H1 (cell line): ENCODE measurements at regions not wholly inside any gene's neighbourhood (a gene's known extent, or its start where the extent isn't known, plus 50 kb on each side); places are given as distances from the start of the nearest gene placed in this dataset.

Source experiments
- ASH2L ChIP-seq: fragments of 200-600, 300-600 bp; sonication (generic); IDR thresholded peaks from one replicate; pipeline ENCODE4 v1.7.1; 2017; ENCODE audit warnings: low read length
- E2F6 ChIP-seq: IDR thresholded peaks from 2 replicates; pipeline ENCODE4 v1.6.1; 2012; ENCODE audit warnings: inconsistent platforms
- HDAC6 ChIP-seq: IDR thresholded peaks from one replicate; pipeline ENCODE4 v1.7.1; 2012; ENCODE audit warnings: low read depth, mild to moderate bottlenecking, inconsistent platforms, low read length, moderate library complexity
- SP1 ChIP-seq: IDR thresholded peaks from 2 replicates; pipeline ENCODE4 v1.6.1; 2011; ENCODE audit warnings: low read depth, low read length
- SUZ12 ChIP-seq: fragments of 200-600 bp; sonication (generic); IDR thresholded peaks from 2 replicates; pipeline ENCODE4 v1.6.1; 2012; ENCODE audit warnings: mild to moderate bottlenecking, inconsistent platforms, low read length, moderate library complexity, mixed read lengths
- TF ChIP-seq, protein P1 (sequence below): fragments of 300-600 bp; sonication (generic); IDR thresholded peaks from 2 replicates; pipeline ENCODE4 v1.7.1; 2012; ENCODE audit warnings: low read length, moderate library complexity, mild to moderate bottlenecking, inconsistent platforms; ENCODE audit not compliant: insufficient replicate concordance
- TF ChIP-seq, protein P2 (sequence below), 3 experiments: IDR thresholded peaks; 1 replicate in 2 of 3; 2 replicates in 1 of 3; pipeline versions ENCODE4 v1.5.1 to v1.6.1; 2011; ENCODE audit warnings: low read length in 3 of 3, mild to moderate bottlenecking in 3 of 3, inconsistent platforms in 2 of 3, low read depth in 1 of 3, moderate library complexity in 1 of 3; ENCODE audit not compliant: insufficient read depth in 1 of 3; ENCODE audit errors: control extremely low read depth in 1 of 3

GRCh38 chr7:106561666-106562411 is 99.1 kb downstream of the CCDC71L start (continued):
- TF ChIP-seq, protein P1, sequence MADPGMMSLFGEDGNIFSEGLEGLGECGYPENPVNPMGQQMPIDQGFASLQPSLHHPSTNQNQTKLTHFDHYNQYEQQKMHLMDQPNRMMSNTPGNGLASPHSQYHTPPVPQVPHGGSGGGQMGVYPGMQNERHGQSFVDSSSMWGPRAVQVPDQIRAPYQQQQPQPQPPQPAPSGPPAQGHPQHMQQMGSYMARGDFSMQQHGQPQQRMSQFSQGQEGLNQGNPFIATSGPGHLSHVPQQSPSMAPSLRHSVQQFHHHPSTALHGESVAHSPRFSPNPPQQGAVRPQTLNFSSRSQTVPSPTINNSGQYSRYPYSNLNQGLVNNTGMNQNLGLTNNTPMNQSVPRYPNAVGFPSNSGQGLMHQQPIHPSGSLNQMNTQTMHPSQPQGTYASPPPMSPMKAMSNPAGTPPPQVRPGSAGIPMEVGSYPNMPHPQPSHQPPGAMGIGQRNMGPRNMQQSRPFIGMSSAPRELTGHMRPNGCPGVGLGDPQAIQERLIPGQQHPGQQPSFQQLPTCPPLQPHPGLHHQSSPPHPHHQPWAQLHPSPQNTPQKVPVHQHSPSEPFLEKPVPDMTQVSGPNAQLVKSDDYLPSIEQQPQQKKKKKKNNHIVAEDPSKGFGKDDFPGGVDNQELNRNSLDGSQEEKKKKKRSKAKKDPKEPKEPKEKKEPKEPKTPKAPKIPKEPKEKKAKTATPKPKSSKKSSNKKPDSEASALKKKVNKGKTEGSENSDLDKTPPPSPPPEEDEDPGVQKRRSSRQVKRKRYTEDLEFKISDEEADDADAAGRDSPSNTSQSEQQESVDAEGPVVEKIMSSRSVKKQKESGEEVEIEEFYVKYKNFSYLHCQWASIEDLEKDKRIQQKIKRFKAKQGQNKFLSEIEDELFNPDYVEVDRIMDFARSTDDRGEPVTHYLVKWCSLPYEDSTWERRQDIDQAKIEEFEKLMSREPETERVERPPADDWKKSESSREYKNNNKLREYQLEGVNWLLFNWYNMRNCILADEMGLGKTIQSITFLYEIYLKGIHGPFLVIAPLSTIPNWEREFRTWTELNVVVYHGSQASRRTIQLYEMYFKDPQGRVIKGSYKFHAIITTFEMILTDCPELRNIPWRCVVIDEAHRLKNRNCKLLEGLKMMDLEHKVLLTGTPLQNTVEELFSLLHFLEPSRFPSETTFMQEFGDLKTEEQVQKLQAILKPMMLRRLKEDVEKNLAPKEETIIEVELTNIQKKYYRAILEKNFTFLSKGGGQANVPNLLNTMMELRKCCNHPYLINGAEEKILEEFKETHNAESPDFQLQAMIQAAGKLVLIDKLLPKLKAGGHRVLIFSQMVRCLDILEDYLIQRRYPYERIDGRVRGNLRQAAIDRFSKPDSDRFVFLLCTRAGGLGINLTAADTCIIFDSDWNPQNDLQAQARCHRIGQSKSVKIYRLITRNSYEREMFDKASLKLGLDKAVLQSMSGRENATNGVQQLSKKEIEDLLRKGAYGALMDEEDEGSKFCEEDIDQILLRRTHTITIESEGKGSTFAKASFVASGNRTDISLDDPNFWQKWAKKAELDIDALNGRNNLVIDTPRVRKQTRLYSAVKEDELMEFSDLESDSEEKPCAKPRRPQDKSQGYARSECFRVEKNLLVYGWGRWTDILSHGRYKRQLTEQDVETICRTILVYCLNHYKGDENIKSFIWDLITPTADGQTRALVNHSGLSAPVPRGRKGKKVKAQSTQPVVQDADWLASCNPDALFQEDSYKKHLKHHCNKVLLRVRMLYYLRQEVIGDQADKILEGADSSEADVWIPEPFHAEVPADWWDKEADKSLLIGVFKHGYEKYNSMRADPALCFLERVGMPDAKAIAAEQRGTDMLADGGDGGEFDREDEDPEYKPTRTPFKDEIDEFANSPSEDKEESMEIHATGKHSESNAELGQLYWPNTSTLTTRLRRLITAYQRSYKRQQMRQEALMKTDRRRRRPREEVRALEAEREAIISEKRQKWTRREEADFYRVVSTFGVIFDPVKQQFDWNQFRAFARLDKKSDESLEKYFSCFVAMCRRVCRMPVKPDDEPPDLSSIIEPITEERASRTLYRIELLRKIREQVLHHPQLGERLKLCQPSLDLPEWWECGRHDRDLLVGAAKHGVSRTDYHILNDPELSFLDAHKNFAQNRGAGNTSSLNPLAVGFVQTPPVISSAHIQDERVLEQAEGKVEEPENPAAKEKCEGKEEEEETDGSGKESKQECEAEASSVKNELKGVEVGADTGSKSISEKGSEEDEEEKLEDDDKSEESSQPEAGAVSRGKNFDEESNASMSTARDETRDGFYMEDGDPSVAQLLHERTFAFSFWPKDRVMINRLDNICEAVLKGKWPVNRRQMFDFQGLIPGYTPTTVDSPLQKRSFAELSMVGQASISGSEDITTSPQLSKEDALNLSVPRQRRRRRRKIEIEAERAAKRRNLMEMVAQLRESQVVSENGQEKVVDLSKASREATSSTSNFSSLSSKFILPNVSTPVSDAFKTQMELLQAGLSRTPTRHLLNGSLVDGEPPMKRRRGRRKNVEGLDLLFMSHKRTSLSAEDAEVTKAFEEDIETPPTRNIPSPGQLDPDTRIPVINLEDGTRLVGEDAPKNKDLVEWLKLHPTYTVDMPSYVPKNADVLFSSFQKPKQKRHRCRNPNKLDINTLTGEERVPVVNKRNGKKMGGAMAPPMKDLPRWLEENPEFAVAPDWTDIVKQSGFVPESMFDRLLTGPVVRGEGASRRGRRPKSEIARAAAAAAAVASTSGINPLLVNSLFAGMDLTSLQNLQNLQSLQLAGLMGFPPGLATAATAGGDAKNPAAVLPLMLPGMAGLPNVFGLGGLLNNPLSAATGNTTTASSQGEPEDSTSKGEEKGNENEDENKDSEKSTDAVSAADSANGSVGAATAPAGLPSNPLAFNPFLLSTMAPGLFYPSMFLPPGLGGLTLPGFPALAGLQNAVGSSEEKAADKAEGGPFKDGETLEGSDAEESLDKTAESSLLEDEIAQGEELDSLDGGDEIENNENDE = no peak
- TF ChIP-seq SUZ12 (no peak), HDAC6 (no peak), SP1 (no peak), ASH2L (no peak), E2F6 (no peak)
- TF ChIP-seq, protein P2, sequence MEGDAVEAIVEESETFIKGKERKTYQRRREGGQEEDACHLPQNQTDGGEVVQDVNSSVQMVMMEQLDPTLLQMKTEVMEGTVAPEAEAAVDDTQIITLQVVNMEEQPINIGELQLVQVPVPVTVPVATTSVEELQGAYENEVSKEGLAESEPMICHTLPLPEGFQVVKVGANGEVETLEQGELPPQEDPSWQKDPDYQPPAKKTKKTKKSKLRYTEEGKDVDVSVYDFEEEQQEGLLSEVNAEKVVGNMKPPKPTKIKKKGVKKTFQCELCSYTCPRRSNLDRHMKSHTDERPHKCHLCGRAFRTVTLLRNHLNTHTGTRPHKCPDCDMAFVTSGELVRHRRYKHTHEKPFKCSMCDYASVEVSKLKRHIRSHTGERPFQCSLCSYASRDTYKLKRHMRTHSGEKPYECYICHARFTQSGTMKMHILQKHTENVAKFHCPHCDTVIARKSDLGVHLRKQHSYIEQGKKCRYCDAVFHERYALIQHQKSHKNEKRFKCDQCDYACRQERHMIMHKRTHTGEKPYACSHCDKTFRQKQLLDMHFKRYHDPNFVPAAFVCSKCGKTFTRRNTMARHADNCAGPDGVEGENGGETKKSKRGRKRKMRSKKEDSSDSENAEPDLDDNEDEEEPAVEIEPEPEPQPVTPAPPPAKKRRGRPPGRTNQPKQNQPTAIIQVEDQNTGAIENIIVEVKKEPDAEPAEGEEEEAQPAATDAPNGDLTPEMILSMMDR (IDR thresholded peaks at IDR 0.05; ENCODE audit: control extremely low read depth in 1 of 3, insufficient read depth in 1 of 3, low read depth in 1 of 3, low read length in 3 of 3) = no peak
